GM12874 (cell line): ENCODE measurements at regions not wholly inside any gene's neighbourhood (a gene's known extent, or its start where the extent isn't known, plus 50 kb on each side); places are given as distances from the start of the nearest gene placed in this dataset.

ENCODE experiments used
- CTCF ChIP-seq: IDR thresholded peaks from 2 replicates; pipeline ENCODE4 v1.5.1; 2011; ENCODE audit warnings: low read depth, mild to moderate bottlenecking, control low read depth, low read length, moderate library complexity; ENCODE audit not compliant: insufficient read depth

DNA sequence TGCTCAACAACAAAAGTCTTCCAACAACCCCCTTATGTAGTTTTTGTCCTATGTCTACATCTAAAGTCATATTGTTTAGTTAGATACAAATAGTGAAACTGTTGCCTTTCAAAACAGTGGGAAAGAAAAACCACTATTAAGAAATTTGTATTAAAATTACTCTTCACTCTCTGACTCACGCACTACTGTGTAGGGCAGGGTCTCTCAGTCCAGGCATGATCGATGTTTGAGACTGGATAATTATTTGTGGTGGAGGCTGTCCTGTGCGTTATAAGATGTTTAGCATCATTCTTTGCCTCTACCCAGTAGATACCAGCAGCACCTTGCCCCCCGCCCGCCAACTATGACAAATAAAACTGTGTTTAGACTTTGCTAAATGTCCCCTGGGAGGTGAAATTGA lies 369.4 kb upstream of the ZEB2 start:
- no peak for TF ChIP-seq CTCF

- no peak for TF ChIP-seq CTCF
Measured at GRCh38 chr2:144886862-144887261, 366.9 kb upstream of the ZEB2 start.

GRCh38 chr2:144877893-144878292 lies 358.0 kb upstream of the ZEB2 start:
- TF ChIP-seq CTCF, result no peak

GRCh38 chr2:144876013-144876412 lies 356.1 kb upstream of the ZEB2 start:
- no peak for TF ChIP-seq CTCF

DNA sequence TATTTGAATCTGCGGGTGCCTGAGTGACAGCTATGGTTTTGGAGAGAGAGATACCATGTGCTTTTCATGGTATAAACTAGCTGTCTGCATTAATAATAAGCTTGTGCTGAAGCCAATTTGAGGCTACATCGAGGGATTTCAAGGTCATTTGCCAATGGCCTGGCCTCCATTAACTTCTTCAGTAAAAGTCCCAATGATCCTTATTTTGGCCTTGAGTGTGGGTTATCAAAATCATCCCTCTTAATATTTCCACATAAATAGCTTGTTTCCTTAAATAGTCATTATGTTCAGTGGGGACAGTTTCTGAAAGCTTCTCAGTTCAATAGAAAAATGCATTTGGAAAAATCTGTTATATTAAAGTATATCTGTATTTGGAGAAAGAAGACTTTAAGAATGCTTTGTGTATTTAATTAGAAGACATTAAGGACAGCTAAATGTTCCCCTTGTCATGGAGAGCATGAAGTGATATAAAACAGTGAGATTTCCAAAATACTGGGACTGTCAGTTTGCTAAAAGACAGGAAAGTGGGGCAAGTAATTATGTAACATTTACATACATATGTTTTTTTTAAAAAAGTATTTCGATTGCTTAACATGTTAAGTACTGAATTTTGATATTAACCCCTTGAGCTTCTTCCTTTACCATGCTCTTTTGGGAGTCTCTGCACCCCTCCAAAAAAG lies 355.5 kb upstream of the ZEB2 start:
- no peak for TF ChIP-seq CTCF

GRCh38 chr2:144865670-144866069 lies 345.8 kb upstream of the ZEB2 start:
- TF ChIP-seq CTCF, result no peak

DNA sequence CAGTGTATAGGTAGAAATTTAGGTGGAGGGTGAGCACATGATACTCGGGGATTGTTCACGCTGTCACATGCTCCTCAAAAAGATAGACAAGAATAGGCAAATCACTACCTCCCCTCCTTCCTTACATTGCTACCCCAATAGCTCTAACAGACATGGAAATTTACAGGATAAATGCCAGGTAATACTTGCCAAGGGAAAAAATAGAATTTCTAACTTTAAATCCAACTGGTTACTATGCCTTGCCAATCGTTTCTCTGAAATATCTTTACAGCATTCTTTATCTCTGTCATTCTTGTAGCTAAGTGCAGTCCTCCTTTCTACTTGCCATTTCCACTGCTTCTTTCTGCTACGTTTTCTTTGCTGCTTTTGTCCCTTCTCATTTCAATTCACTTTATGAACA lies 339.8 kb upstream of the ZEB2 start:
- no peak for TF ChIP-seq CTCF

- TF ChIP-seq CTCF, result no peak
Measured at GRCh38 chr2:144858211-144858610, 338.3 kb upstream of the ZEB2 start.
